HepG2 (cell line): ENCODE measurements at regions not wholly inside any gene's neighbourhood (a gene's known extent, or its start where the extent isn't known, plus 50 kb on each side); places are given as distances from the start of the nearest gene placed in this dataset.

Experiments
- ARHGAP35 ChIP-seq: sonication (generic); formaldehyde crosslinking; IDR thresholded peaks from 2 replicates; pipeline ENCODE4 v1.9.0; 2022; ENCODE audit warnings: mild to moderate bottlenecking, inconsistent platforms, moderate library complexity, missing genetic modification reagents, borderline replicate concordance
- ARNT2 ChIP-seq: sonication (generic); formaldehyde crosslinking; IDR thresholded peaks from 2 replicates; pipeline ENCODE4 v1.8.0; 2022; ENCODE audit warnings: mild to moderate bottlenecking, low read depth, missing genetic modification reagents, moderate library complexity
- BRCA1 ChIP-seq: sonication (generic); formaldehyde crosslinking; IDR thresholded peaks from 2 replicates; pipeline ENCODE4 v1.4.0; 2020; ENCODE audit warnings: missing genetic modification reagents
- ETV5 ChIP-seq: IDR thresholded peaks from 2 replicates; pipeline ENCODE4 v1.6.1; 2018; ENCODE audit warnings: missing biosample characterization, missing genetic modification reagents, inconsistent platforms, borderline replicate concordance
- FOXO1 ChIP-seq: sonication (generic); formaldehyde crosslinking; IDR thresholded peaks from 2 replicates; pipeline ENCODE4 v1.4.0; 2020; ENCODE audit warnings: missing genetic modification reagents
- FOXP4 ChIP-seq: sonication (generic); formaldehyde crosslinking; IDR thresholded peaks from 2 replicates; pipeline ENCODE4 v1.4.0; 2020; ENCODE audit warnings: missing genetic modification reagents
- HNF4A ChIP-seq: sonication (generic); formaldehyde crosslinking; IDR thresholded peaks from 2 replicates; pipeline ENCODE4 v1.4.0; 2020; ENCODE audit warnings: missing genetic modification reagents
- HOXA7 ChIP-seq: sonication (generic); formaldehyde crosslinking; IDR thresholded peaks from 2 replicates; pipeline ENCODE4 v1.8.1; 2022; ENCODE audit warnings: mild to moderate bottlenecking, missing genetic modification reagents, moderate library complexity
- JARID2 ChIP-seq: sonication (generic); formaldehyde crosslinking; IDR thresholded peaks from 2 replicates; pipeline ENCODE4 v1.8.1; 2023; ENCODE audit warnings: missing genetic modification reagents, inconsistent platforms; ENCODE audit not compliant: insufficient replicate concordance
- MXD1 ChIP-seq: sonication (generic); formaldehyde crosslinking; IDR thresholded peaks from 2 replicates; pipeline ENCODE4 v1.4.0; 2020; ENCODE audit warnings: mild to moderate bottlenecking, missing genetic modification reagents
- NR2F2 ChIP-seq: IDR thresholded peaks from 2 replicates; pipeline ENCODE4 v1.6.1; 2012; ENCODE audit warnings: low read depth, inconsistent platforms, borderline replicate concordance
- ONECUT2 ChIP-seq: sonication (generic); formaldehyde crosslinking; IDR thresholded peaks from 2 replicates; pipeline ENCODE4 v1.4.0; 2020; ENCODE audit warnings: missing genetic modification reagents
- PCBP2 ChIP-seq: fragments of 200-400 bp; formaldehyde crosslinking; optimal IDR thresholded peaks from 2 replicates; pipeline ENCODE3; 2018; ENCODE audit warnings: low read length, low read depth; ENCODE audit not compliant: poor library complexity, severe bottlenecking
- POLR2AphosphoS2 ChIP-seq: IDR thresholded peaks from 2 replicates; pipeline ENCODE4 v1.6.1; 2011; ENCODE audit warnings: low read depth, low read length, improper control_type of control experiment
- RAD51 ChIP-seq: fragments of 450-650 bp; IDR thresholded peaks from 2 replicates; pipeline ENCODE4 v1.6.1; 2016; ENCODE audit warnings: borderline replicate concordance
- RXRB ChIP-seq: IDR thresholded peaks from 2 replicates; pipeline ENCODE4 v1.6.1; 2016; ENCODE audit warnings: borderline replicate concordance, missing genetic modification reagents, missing compliant biosample characterization
- SKI ChIP-seq: fragments of 450-650 bp; IDR thresholded peaks from one replicate; pipeline ENCODE4 v1.6.1; 2018; ENCODE audit warnings: mild to moderate bottlenecking; ENCODE audit not compliant: partially characterized antibody
- SOX6 ChIP-seq, 2 experiments: fragments of 450-650 bp in 1 of 2; sonication (generic) in 1 of 2; formaldehyde crosslinking in 1 of 2; IDR thresholded peaks; 2 replicates each; pipeline versions ENCODE4 v1.4.0 to v1.6.1; 2017 to 2020; ENCODE audit warnings: antibody characterized with exemption in 1 of 2, mild to moderate bottlenecking in 1 of 2, missing genetic modification reagents in 1 of 2
- SP2 ChIP-seq: sonication (generic); formaldehyde crosslinking; IDR thresholded peaks from 2 replicates; pipeline ENCODE4 v1.5.1; 2020; ENCODE audit warnings: mild to moderate bottlenecking, missing genetic modification reagents
- TCF7 ChIP-seq: sonication (generic); IDR thresholded peaks from 2 replicates; pipeline ENCODE4 v1.6.1; 2016; ENCODE audit warnings: antibody characterized with exemption, low read depth
- ZKSCAN5 ChIP-seq: sonication (generic); formaldehyde crosslinking; IDR thresholded peaks from 2 replicates; pipeline ENCODE4 v1.5.1; 2020; ENCODE audit warnings: mild to moderate bottlenecking, missing genetic modification reagents
- ZNF20 ChIP-seq: sonication (generic); formaldehyde crosslinking; IDR thresholded peaks from 2 replicates; pipeline ENCODE4 v1.4.0; 2020; ENCODE audit warnings: mild to moderate bottlenecking, moderate library complexity, missing genetic modification reagents
- ZNF354B ChIP-seq: sonication (generic); formaldehyde crosslinking; IDR thresholded peaks from 2 replicates; pipeline ENCODE4 v1.8.0; 2022; ENCODE audit warnings: mild to moderate bottlenecking, missing genetic modification reagents
- ZNF780A ChIP-seq: sonication (generic); formaldehyde crosslinking; IDR thresholded peaks from 2 replicates; pipeline ENCODE4 v1.8.0; 2022; ENCODE audit warnings: mild to moderate bottlenecking, missing genetic modification reagents, moderate library complexity
- ZSCAN20 ChIP-seq: sonication (generic); formaldehyde crosslinking; IDR thresholded peaks from 2 replicates; pipeline ENCODE4 v1.4.0; 2020; ENCODE audit warnings: missing genetic modification reagents, mild to moderate bottlenecking, borderline replicate concordance
- TF ChIP-seq, protein P1 (sequence below): sonication (generic); formaldehyde crosslinking; IDR thresholded peaks from 2 replicates; pipeline ENCODE4 v1.8.0; 2022; ENCODE audit warnings: mild to moderate bottlenecking, missing genetic modification reagents
- TF ChIP-seq, protein P2 (sequence below): sonication (generic); formaldehyde crosslinking; IDR thresholded peaks from 2 replicates; pipeline ENCODE4 v1.4.0; 2020; ENCODE audit warnings: mild to moderate bottlenecking, missing genetic modification reagents

DNA sequence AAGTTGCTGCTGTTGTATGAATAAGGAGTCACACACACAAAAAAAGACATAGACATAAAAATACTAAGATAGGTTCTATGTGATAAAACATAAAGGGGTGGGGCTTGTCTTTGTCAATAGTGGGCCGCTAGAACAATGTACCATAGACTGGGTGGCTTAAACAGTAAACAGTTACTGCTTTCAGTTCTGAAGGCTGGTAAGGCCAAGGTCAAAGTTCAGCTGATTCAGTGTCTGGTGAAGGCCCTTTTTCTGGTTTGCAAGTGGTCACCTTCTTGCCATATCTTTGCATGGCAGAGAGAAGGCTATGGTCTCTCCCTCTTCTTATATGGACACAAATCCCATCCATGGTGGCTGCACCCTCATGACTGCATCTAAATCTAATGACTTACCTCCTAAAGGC lies 1980.7 kb downstream of the PCDH7 start (continued):
- TF ChIP-seq BRCA1 (CRISPR knock-in tag) (no peak), SOX6 (IDR thresholded peaks at IDR 0.05) (no peak), SOX6 (CRISPR knock-in tag; IDR thresholded peaks at IDR 0.05) (peak; percentile 87), RXRB (CRISPR knock-in tag) (no peak), ZNF20 (CRISPR knock-in tag) (no peak), TCF7 (0 out of 2 replicates have a peak, but pooled peaks have one; percentile 18), ARNT2 (CRISPR knock-in tag) (no peak), ZSCAN20 (CRISPR knock-in tag) (no peak), JARID2 (CRISPR knock-in tag) (no peak), FOXO1 (CRISPR knock-in tag) (0 out of 2 replicates have a peak, but pooled peaks have one; percentile 24), PCBP2 (no peak), ETV5 (no peak), ZKSCAN5 (CRISPR knock-in tag) (no peak), HNF4A (peak; percentile 67), ZNF780A (CRISPR knock-in tag) (no peak), POLR2AphosphoS2 (no peak), NR2F2 (peak; percentile 58; the same call in 1 of the 2 replicates), FOXP4 (CRISPR knock-in tag) (peak; percentile 40; the same call in 1 of the 2 replicates), ZNF354B (CRISPR knock-in tag) (no peak), MXD1 (CRISPR knock-in tag) (no peak), HOXA7 (CRISPR knock-in tag) (no peak), RAD51 (no peak), ONECUT2 (CRISPR knock-in tag) (no peak), SP2 (CRISPR knock-in tag) (no peak), SKI (peak; percentile 41), ARHGAP35 (CRISPR knock-in tag) (no peak)
- TF ChIP-seq, protein P1, sequence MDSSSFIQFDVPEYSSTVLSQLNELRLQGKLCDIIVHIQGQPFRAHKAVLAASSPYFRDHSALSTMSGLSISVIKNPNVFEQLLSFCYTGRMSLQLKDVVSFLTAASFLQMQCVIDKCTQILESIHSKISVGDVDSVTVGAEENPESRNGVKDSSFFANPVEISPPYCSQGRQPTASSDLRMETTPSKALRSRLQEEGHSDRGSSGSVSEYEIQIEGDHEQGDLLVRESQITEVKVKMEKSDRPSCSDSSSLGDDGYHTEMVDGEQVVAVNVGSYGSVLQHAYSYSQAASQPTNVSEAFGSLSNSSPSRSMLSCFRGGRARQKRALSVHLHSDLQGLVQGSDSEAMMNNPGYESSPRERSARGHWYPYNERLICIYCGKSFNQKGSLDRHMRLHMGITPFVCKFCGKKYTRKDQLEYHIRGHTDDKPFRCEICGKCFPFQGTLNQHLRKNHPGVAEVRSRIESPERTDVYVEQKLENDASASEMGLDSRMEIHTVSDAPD, result peak; percentile 74
- TF ChIP-seq, protein P2, sequence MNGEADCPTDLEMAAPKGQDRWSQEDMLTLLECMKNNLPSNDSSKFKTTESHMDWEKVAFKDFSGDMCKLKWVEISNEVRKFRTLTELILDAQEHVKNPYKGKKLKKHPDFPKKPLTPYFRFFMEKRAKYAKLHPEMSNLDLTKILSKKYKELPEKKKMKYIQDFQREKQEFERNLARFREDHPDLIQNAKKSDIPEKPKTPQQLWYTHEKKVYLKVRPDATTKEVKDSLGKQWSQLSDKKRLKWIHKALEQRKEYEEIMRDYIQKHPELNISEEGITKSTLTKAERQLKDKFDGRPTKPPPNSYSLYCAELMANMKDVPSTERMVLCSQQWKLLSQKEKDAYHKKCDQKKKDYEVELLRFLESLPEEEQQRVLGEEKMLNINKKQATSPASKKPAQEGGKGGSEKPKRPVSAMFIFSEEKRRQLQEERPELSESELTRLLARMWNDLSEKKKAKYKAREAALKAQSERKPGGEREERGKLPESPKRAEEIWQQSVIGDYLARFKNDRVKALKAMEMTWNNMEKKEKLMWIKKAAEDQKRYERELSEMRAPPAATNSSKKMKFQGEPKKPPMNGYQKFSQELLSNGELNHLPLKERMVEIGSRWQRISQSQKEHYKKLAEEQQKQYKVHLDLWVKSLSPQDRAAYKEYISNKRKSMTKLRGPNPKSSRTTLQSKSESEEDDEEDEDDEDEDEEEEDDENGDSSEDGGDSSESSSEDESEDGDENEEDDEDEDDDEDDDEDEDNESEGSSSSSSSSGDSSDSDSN (CRISPR knock-in tag), result no peak
